H1 (cell line): ENCODE measurements at regions not wholly inside any gene's neighbourhood (a gene's known extent, or its start where the extent isn't known, plus 50 kb on each side); places are given as distances from the start of the nearest gene placed in this dataset.

Experiments
- CTCF ChIA-PET: fragments of 300-600 bp; sonication (Branson Sonifier 250); formaldehyde crosslinking; loops from one replicate; lab custom pipeline; 2021; ENCODE audit not compliant: partially characterized antibody; lab: Charles Lee
- POLR2A ChIA-PET: fragments of 300-600 bp; sonication (Branson Sonifier 250); formaldehyde crosslinking; loops from one replicate; lab custom pipeline; 2021; ENCODE audit warnings: inconsistent platforms; ENCODE audit not compliant: partially characterized antibody; lab: Charles Lee
- DNase-seq, 2 experiments: peaks; one replicate each; pipeline versions ENCODE4 v3.0.0 to v3.0.0-alpha.2; 2010 to 2022; ENCODE audit warnings: low spot score in 2 of 2, low read depth in 1 of 2, mixed read lengths in 1 of 2
- FAIRE-seq: peaks from 2 replicates; lab custom pipeline; 2011; peaks lifted over from hg19 to GRCh38; lab: Jason Lieb, UNC
- H2AFZ ChIP-seq: 2 replicates; pipeline ENCODE4 v1.8.1; 2012; ENCODE audit warnings: low read length, inconsistent platforms
- H2AK5ac ChIP-seq: 2 replicates; pipeline ENCODE4 v1.6.1; 2013; ENCODE audit warnings: low read depth, low read length
- H2BK120ac ChIP-seq: replicated peaks from 2 replicates; pipeline ENCODE3; 2013; ENCODE audit warnings: low read depth, low read length, inconsistent platforms
- H2BK12ac ChIP-seq: 2 replicates; pipeline ENCODE4 v1.6.1; 2013; ENCODE audit warnings: low read depth, low read length
- H2BK15ac ChIP-seq: 2 replicates; pipeline ENCODE4 v1.6.1; 2013; ENCODE audit warnings: low read length
- H2BK20ac ChIP-seq: 2 replicates; pipeline ENCODE4 v1.6.1; 2013; ENCODE audit warnings: low read length
- H2BK5ac ChIP-seq: 2 replicates; pipeline ENCODE4 v1.6.1; 2013; ENCODE audit warnings: low read depth, low read length
- H3K14ac ChIP-seq: 2 replicates; pipeline ENCODE4 v1.6.1; 2013; ENCODE audit warnings: inconsistent platforms; ENCODE audit not compliant: insufficient read length
- H3K18ac ChIP-seq: 2 replicates; pipeline ENCODE4 v1.6.1; 2013; ENCODE audit warnings: low read length; ENCODE audit errors: extremely low read depth
- H3K23ac ChIP-seq: 2 replicates; pipeline ENCODE4 v1.6.1; 2013; ENCODE audit warnings: inconsistent platforms; ENCODE audit not compliant: insufficient read length
- H3K23me2 ChIP-seq: 2 replicates; pipeline ENCODE4 v1.6.1; 2013; ENCODE audit warnings: low read depth, low read length
- H3K27ac ChIP-seq: 2 replicates; pipeline ENCODE4 v1.6.1; 2011; ENCODE audit warnings: low read depth, low read length, inconsistent platforms
- H3K27me3 ChIP-seq, 4 experiments: replicated peaks in 1 of 4; 1 replicate in 1 of 4; 2 replicates in 3 of 4; pipeline versions ENCODE4 v1.6.1 to v1.8.1; 2011 to 2013; ENCODE audit warnings: low read length in 3 of 4, mild to moderate bottlenecking in 3 of 4, inconsistent platforms in 2 of 4, mixed read lengths in 2 of 4, moderate library complexity in 1 of 4; ENCODE audit not compliant: control insufficient read depth in 3 of 4, insufficient read depth in 3 of 4; ENCODE audit errors: extremely low read depth in 1 of 4
- H3K36me3 ChIP-seq, 4 experiments: 2 replicates each; pipeline versions ENCODE4 v1.6.1 to v1.8.1; 2011 to 2013; ENCODE audit warnings: mild to moderate bottlenecking in 4 of 4, low read length in 3 of 4, moderate library complexity in 2 of 4, control low read depth in 1 of 4, inconsistent platforms in 1 of 4; ENCODE audit not compliant: insufficient read depth in 4 of 4, control insufficient read depth in 2 of 4
- H3K4ac ChIP-seq: replicated peaks from 2 replicates; pipeline ENCODE3; 2013; ENCODE audit warnings: low read length, low read depth, mixed read lengths, inconsistent platforms; ENCODE audit not compliant: insufficient read length
- H3K4me1 ChIP-seq, 4 experiments: replicated peaks in 1 of 4; 1 replicate in 1 of 4; 2 replicates in 3 of 4; pipeline versions ENCODE4 v1.6.1 to v1.8.1; 2011 to 2013; ENCODE audit warnings: low read length in 3 of 4, inconsistent platforms in 2 of 4, mixed read lengths in 1 of 4; ENCODE audit not compliant: insufficient read depth in 4 of 4, control insufficient read depth in 3 of 4
- H3K4me2 ChIP-seq, 2 experiments: 2 replicates each; pipeline versions ENCODE4 v1.6.1 to v1.8.1; 2011 to 2013; ENCODE audit warnings: low read depth in 2 of 2, low read length in 2 of 2, control low read depth in 1 of 2, inconsistent platforms in 1 of 2, mild to moderate bottlenecking in 1 of 2; ENCODE audit not compliant: insufficient read depth in 1 of 2
- H3K4me3 ChIP-seq, 4 experiments: fragments of 200-600, 300-600 bp in 1 of 4; sonication (generic), shearing (Covaris generic), sonication (Bioruptor Twin) in 1 of 4; 2 replicates each; pipeline versions ENCODE4 v1.5.1 to v1.8.1; 2011 to 2016; ENCODE audit warnings: low read length in 4 of 4, low read depth in 3 of 4, control low read depth in 2 of 4, inconsistent platforms in 2 of 4, mild to moderate bottlenecking in 2 of 4, mixed read lengths in 1 of 4, moderate library complexity in 1 of 4; ENCODE audit not compliant: insufficient read depth in 2 of 4; ENCODE audit errors: extremely low read depth in 1 of 4
- H3K56ac ChIP-seq: replicated peaks from 2 replicates; pipeline ENCODE3; 2013; ENCODE audit warnings: low read depth, mild to moderate bottlenecking, mixed read lengths, low read length, inconsistent platforms; ENCODE audit not compliant: insufficient read length
- H3K79me1 ChIP-seq: 2 replicates; pipeline ENCODE4 v1.6.1; 2013; ENCODE audit warnings: low read depth, low read length, control low read depth
- H3K79me2 ChIP-seq, 2 experiments: 2 replicates each; pipeline versions ENCODE4 v1.6.1 to v1.8.1; 2012 to 2013; ENCODE audit warnings: low read length in 2 of 2, mild to moderate bottlenecking in 2 of 2, inconsistent platforms in 1 of 2; ENCODE audit not compliant: insufficient read depth in 2 of 2, control insufficient read depth in 1 of 2
- H3K9ac ChIP-seq, 4 experiments: replicated peaks in 1 of 4; 1 replicate in 1 of 4; 2 replicates in 3 of 4; pipeline versions ENCODE4 v1.6.1 to v1.8.1; 2011 to 2013; ENCODE audit warnings: low read depth in 3 of 4, low read length in 3 of 4, control low read depth in 2 of 4, mild to moderate bottlenecking in 2 of 4, moderate library complexity in 2 of 4, inconsistent platforms in 1 of 4; ENCODE audit errors: extremely low read depth in 1 of 4
- H3K9me3 ChIP-seq, 2 experiments: 2 replicates each; pipeline versions ENCODE4 v1.6.1 to v1.8.1; 2012 to 2013; ENCODE audit warnings: mild to moderate bottlenecking in 2 of 2, moderate library complexity in 2 of 2, control low read depth in 1 of 2, inconsistent platforms in 1 of 2, low read depth in 1 of 2, low read length in 1 of 2, mixed read lengths in 1 of 2; ENCODE audit not compliant: insufficient read depth in 2 of 2
- H4K20me1 ChIP-seq, 2 experiments: replicated peaks in 1 of 2; 2 replicates each; pipeline versions ENCODE3 to v1.8.1; 2011 to 2013; ENCODE audit warnings: inconsistent platforms in 2 of 2, low read length in 2 of 2, mild to moderate bottlenecking in 1 of 2; ENCODE audit not compliant: insufficient read depth in 2 of 2, control insufficient read depth in 1 of 2
- H4K5ac ChIP-seq: 2 replicates; pipeline ENCODE4 v1.6.1; 2013; ENCODE audit warnings: low read length, low read depth, mixed read lengths, inconsistent platforms; ENCODE audit not compliant: insufficient read length
- H4K8ac ChIP-seq: 2 replicates; pipeline ENCODE4 v1.8.0; 2013; ENCODE audit warnings: mild to moderate bottlenecking, moderate library complexity, low read length, inconsistent platforms; ENCODE audit not compliant: insufficient read depth; ENCODE audit errors: extremely low read depth
- H4K91ac ChIP-seq: replicated peaks from 2 replicates; pipeline ENCODE3; 2013; ENCODE audit warnings: low read length, mixed read lengths, inconsistent platforms; ENCODE audit not compliant: insufficient read length
- WGBS, 2 experiments: shearing (Covaris generic) in 1 of 2; methylation state at CpG; one replicate each; pipeline versions ENCODE4 v1.1.6 to v1.1.7; 2013 to 2015; ENCODE audit warnings: low lambda C conversion rate in 2 of 2, mixed read lengths in 2 of 2, inconsistent platforms in 1 of 2, low coverage in 1 of 2, missing lambda C conversion rate in 1 of 2; ENCODE audit not compliant: insufficient replicate concordance in 2 of 2, insufficient coverage in 1 of 2, insufficient read length in 1 of 2; ENCODE audit errors: extremely low coverage in 1 of 2, missing lambda C conversion rate in 1 of 2; 5-methylcytosine and 5-hydroxymethylcytosine counted together
- TF ChIP-seq, protein P1 (sequence below): fragments of 300-600 bp; sonication (generic); IDR thresholded peaks from 2 replicates; pipeline ENCODE4 v1.7.1; 2012; ENCODE audit warnings: low read length, moderate library complexity, mild to moderate bottlenecking, inconsistent platforms; ENCODE audit not compliant: insufficient replicate concordance

GRCh38 chrX:125894947-125895346 is 271.1 kb downstream of the DCAF12L2 start:
- no peak overlapping the region for H4K91ac ChIP-seq
- DNase-seq = no peak
- 88% methylated on average over 4 of the region's 4 CpGs; no CpG with 5 or more reads in 1 of the 2 experiments for WGBS, 2 experiments
- TF ChIP-seq, protein P1, sequence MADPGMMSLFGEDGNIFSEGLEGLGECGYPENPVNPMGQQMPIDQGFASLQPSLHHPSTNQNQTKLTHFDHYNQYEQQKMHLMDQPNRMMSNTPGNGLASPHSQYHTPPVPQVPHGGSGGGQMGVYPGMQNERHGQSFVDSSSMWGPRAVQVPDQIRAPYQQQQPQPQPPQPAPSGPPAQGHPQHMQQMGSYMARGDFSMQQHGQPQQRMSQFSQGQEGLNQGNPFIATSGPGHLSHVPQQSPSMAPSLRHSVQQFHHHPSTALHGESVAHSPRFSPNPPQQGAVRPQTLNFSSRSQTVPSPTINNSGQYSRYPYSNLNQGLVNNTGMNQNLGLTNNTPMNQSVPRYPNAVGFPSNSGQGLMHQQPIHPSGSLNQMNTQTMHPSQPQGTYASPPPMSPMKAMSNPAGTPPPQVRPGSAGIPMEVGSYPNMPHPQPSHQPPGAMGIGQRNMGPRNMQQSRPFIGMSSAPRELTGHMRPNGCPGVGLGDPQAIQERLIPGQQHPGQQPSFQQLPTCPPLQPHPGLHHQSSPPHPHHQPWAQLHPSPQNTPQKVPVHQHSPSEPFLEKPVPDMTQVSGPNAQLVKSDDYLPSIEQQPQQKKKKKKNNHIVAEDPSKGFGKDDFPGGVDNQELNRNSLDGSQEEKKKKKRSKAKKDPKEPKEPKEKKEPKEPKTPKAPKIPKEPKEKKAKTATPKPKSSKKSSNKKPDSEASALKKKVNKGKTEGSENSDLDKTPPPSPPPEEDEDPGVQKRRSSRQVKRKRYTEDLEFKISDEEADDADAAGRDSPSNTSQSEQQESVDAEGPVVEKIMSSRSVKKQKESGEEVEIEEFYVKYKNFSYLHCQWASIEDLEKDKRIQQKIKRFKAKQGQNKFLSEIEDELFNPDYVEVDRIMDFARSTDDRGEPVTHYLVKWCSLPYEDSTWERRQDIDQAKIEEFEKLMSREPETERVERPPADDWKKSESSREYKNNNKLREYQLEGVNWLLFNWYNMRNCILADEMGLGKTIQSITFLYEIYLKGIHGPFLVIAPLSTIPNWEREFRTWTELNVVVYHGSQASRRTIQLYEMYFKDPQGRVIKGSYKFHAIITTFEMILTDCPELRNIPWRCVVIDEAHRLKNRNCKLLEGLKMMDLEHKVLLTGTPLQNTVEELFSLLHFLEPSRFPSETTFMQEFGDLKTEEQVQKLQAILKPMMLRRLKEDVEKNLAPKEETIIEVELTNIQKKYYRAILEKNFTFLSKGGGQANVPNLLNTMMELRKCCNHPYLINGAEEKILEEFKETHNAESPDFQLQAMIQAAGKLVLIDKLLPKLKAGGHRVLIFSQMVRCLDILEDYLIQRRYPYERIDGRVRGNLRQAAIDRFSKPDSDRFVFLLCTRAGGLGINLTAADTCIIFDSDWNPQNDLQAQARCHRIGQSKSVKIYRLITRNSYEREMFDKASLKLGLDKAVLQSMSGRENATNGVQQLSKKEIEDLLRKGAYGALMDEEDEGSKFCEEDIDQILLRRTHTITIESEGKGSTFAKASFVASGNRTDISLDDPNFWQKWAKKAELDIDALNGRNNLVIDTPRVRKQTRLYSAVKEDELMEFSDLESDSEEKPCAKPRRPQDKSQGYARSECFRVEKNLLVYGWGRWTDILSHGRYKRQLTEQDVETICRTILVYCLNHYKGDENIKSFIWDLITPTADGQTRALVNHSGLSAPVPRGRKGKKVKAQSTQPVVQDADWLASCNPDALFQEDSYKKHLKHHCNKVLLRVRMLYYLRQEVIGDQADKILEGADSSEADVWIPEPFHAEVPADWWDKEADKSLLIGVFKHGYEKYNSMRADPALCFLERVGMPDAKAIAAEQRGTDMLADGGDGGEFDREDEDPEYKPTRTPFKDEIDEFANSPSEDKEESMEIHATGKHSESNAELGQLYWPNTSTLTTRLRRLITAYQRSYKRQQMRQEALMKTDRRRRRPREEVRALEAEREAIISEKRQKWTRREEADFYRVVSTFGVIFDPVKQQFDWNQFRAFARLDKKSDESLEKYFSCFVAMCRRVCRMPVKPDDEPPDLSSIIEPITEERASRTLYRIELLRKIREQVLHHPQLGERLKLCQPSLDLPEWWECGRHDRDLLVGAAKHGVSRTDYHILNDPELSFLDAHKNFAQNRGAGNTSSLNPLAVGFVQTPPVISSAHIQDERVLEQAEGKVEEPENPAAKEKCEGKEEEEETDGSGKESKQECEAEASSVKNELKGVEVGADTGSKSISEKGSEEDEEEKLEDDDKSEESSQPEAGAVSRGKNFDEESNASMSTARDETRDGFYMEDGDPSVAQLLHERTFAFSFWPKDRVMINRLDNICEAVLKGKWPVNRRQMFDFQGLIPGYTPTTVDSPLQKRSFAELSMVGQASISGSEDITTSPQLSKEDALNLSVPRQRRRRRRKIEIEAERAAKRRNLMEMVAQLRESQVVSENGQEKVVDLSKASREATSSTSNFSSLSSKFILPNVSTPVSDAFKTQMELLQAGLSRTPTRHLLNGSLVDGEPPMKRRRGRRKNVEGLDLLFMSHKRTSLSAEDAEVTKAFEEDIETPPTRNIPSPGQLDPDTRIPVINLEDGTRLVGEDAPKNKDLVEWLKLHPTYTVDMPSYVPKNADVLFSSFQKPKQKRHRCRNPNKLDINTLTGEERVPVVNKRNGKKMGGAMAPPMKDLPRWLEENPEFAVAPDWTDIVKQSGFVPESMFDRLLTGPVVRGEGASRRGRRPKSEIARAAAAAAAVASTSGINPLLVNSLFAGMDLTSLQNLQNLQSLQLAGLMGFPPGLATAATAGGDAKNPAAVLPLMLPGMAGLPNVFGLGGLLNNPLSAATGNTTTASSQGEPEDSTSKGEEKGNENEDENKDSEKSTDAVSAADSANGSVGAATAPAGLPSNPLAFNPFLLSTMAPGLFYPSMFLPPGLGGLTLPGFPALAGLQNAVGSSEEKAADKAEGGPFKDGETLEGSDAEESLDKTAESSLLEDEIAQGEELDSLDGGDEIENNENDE = no peak

More at GRCh38 chrX:125894947-125895346, 271.1 kb downstream of the DCAF12L2 start:
- no peak overlapping the region for H2BK15ac ChIP-seq
- no peaks in the 10 kb centered on the region for H3K9me3 ChIP-seq
- H3K18ac ChIP-seq = no peak overlapping the region
- no peaks in the 10 kb centered on the region for H3K23me2 ChIP-seq
- no peak overlapping the region for H2BK120ac ChIP-seq
- H2BK12ac ChIP-seq = no peak overlapping the region
- H3K14ac ChIP-seq = no peak overlapping the region
- no peak for FAIRE-seq
- no peak overlapping the region for H2BK20ac ChIP-seq
- no peak overlapping the region for H2AK5ac ChIP-seq
- H3K79me1 ChIP-seq = no peaks in the 10 kb centered on the region
- ChIA-PET POLR2A (no interaction called here), CTCF (no interaction called here)
- no peaks in the 10 kb centered on the region for H3K36me3 ChIP-seq
- H4K20me1 ChIP-seq = no peaks in the 10 kb centered on the region
- no peak overlapping the region for H3K56ac ChIP-seq
- no peak overlapping the region for H3K4ac ChIP-seq
- no peaks in the 10 kb centered on the region for H3K79me2 ChIP-seq
- no peak overlapping the region for H4K8ac ChIP-seq
- no peaks in the 10 kb centered on the region for H3K4me1 ChIP-seq
- H3K27me3 ChIP-seq = no peaks in the 10 kb centered on the region
- no peak overlapping the region for H3K9ac ChIP-seq
- no peak overlapping the region for H2BK5ac ChIP-seq
- no peak overlapping the region for H3K27ac ChIP-seq
- H2AFZ ChIP-seq = no peak overlapping the region; the same call in 1 of the 2 replicates
- H3K4me2 ChIP-seq = no peak overlapping the region
- H4K5ac ChIP-seq = no peak overlapping the region
- H3K4me3 ChIP-seq = no peak overlapping the region
- no peak overlapping the region for H3K23ac ChIP-seq
